ENCODE measurements at regions not wholly inside any gene's neighbourhood (a gene's known extent, or its start where the extent isn't known, plus 50 kb on each side); places are given as distances from the start of the nearest gene placed in this dataset.

DNA sequence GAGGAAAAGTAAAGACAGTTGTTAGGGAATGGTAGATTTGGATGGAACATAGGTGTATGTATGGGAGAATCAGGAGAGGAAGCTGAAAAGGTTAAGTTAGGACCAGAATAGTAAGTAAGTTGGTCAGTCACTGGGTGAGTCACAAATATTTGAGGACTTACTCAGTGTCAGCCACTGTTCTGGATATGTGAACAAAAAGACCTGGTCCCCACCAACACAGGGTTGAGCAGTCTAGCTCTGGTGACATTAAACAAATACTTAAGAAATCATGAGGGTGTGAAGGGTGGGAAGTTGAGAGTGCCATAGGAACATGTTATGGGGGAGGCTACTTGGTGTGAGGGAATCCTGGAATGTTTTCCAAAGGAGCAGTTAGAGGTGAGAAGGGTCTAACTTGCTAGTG lies 246.9 kb downstream of the PTEN start:
- Histone ChIP-seq H3K4me1 (ENCODE audit: control insufficient read depth, insufficient read depth, low read length) (peaks cover 89% of the 10 kb centered on the region), H3K27ac (ENCODE audit: control insufficient read depth, insufficient read depth) (peak overlapping the region; percentile 86), H3K27me3 (replicated peaks in 1 of 2; ENCODE audit: control insufficient read depth in 2 of 2, insufficient read depth in 2 of 2, low read length in 1 of 2) (no peaks in the 10 kb centered on the region), H3K79me2 (ENCODE audit: control insufficient read depth, insufficient read depth, low read length) (no peaks in the 10 kb centered on the region; the same call in 1 of the 2 replicates), H2AFZ (ENCODE audit: control insufficient read depth, low read depth, low read length) (peak overlapping the region; percentile 13), H3K4me3 (no peak overlapping the region; the same call in 1 of the 2 replicates), H3K4me2 (ENCODE audit: control insufficient read depth, insufficient read depth) (peak overlapping the region; percentile 66), H4K20me1 (ENCODE audit: control insufficient read depth, insufficient read depth) (no peaks in the 10 kb centered on the region), H3K9ac (ENCODE audit: control insufficient read depth, insufficient read depth, low read length) (peak overlapping the region; percentile 18; the same call in 1 of the 2 replicates), H3K9me3 (replicated peaks; ENCODE audit: control insufficient read depth, insufficient read depth, low read length) (no peaks in the 10 kb centered on the region; the same call in 2 of the 3 replicates), H3K36me3 (ENCODE audit: control insufficient read depth in 2 of 2, insufficient read depth in 2 of 2, low read length in 1 of 2) (no peaks in the 10 kb centered on the region)
- CTCF ChIA-PET, result interaction anchor here (0.7 to 1.7 kb wide), 5 partner anchors 19 to 279 kb away, joined by 3 to 10 read pairs (median 4); no protein-coding TSS in a partner anchor
- TF ChIP-seq NR2F1 (conservative IDR thresholded peaks at IDR 0.05) (no peak), RUNX3 (IDR thresholded peaks at IDR 0.05; ENCODE audit: low read length) (peak; percentile 13; the same call in 1 of the 2 replicates), POLR2A (IDR thresholded peaks at IDR 0.05; ENCODE audit: low read depth, low read length) (no peak), RB1 (IDR thresholded peaks at IDR 0.05; ENCODE audit: borderline replicate concordance) (no peak)
- ATAC-seq, result peak; percentile 44
- intact Hi-C loops (cut with micrococcal nuclease; ENCODE audit: unreplicated experiment) (loop anchor here (2.0 to 5.0 kb wide), 2 partner anchors 46 to 442 kb away; no protein-coding TSS in a partner anchor), in situ Hi-C loops (cut with MboI) (loop anchor here (5.0 kb wide), 1 partner anchor 248 kb away; the partner anchor contains the start of genes KLLN and PTEN)
- RAD21 ChIA-PET (ENCODE audit: unreplicated experiment), result interaction anchor here (0.9 to 7.4 kb wide), 11 partner anchors 11 to 277 kb away, joined by 3 to 102 read pairs (median 3); partner anchors contain the start of genes KLLN and PTEN
- POLR2A ChIA-PET, result interaction anchor here (1.3 to 1.5 kb wide), 4 partner anchors 19 to 248 kb away, joined by 3 to 5 read pairs (median 4); no protein-coding TSS in a partner anchor
- TSS peak; percentile 87 for BruUV-seq (replicated peaks)
- SMC1A ChIA-PET (ENCODE audit: uncharacterized antibody, unreplicated experiment), result interaction anchor here (1.2 to 14.9 kb wide), 5 partner anchors 15 to 277 kb away, joined by 3 to 229 read pairs (median 192); no protein-coding TSS in a partner anchor
- no peak for FAIRE-seq
- no peak for DNase-seq (ENCODE audit: low read depth, low spot score)

DNA sequence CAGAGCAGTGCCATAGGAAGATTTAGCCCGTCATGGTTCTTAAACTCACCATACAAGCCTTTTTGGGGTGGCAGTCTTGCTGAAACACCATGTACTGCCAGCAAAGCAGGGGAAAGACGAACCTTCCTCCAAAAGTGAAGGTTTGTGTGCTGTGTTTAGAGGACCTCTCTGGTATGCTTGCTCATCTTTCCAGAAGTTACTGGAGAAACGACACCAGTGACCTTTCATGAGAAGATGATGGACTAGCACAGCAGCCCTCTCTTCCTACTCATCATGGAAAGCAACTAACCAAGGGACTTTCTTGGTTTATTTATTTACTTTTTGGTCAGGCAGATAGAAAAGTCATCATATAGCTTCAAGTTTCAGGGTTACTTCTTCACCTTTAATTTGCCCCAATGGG lies 247.4 kb downstream of the PTEN start:
- ChIA-PET SMC1A (ENCODE audit: uncharacterized antibody, unreplicated experiment) (interaction anchor here (1.0 to 14.9 kb wide), 6 partner anchors 11 to 277 kb away, joined by 3 to 229 read pairs (median 98); no protein-coding TSS in a partner anchor), RAD21 (ENCODE audit: unreplicated experiment) (interaction anchor here (0.9 to 7.4 kb wide), 10 partner anchors 10 to 276 kb away, joined by 3 to 102 read pairs (median 4); partner anchors contain the start of genes KLLN and PTEN), CTCF (interaction anchor here (1.3 to 1.7 kb wide), 3 partner anchors 119 to 278 kb away, joined by 4 to 10 read pairs (median 4); no protein-coding TSS in a partner anchor), POLR2A (interaction anchor here (1.3 to 1.5 kb wide), 3 partner anchors 19 to 249 kb away, joined by 3 to 5 read pairs (median 3); no protein-coding TSS in a partner anchor)
- WGBS (ENCODE audit: insufficient coverage, insufficient replicate concordance, low lambda C conversion rate, missing lambda C conversion rate), result 40% methylated on average over 3 of the region's 3 CpGs
- Histone ChIP-seq H3K36me3 (ENCODE audit: control insufficient read depth in 2 of 2, insufficient read depth in 2 of 2, low read length in 1 of 2) (no peaks in the 10 kb centered on the region), H4K20me1 (ENCODE audit: control insufficient read depth, insufficient read depth) (no peaks in the 10 kb centered on the region), H3K27ac (ENCODE audit: control insufficient read depth, insufficient read depth) (peak overlapping the region; percentile 86), H3K4me3 (no peak overlapping the region; the same call in 1 of the 2 replicates), H3K9me3 (replicated peaks; ENCODE audit: control insufficient read depth, insufficient read depth, low read length) (no peaks in the 10 kb centered on the region; the same call in 2 of the 3 replicates), H3K4me2 (ENCODE audit: control insufficient read depth, insufficient read depth) (peak overlapping the region; percentile 66), H3K79me2 (ENCODE audit: control insufficient read depth, insufficient read depth, low read length) (no peaks in the 10 kb centered on the region; the same call in 1 of the 2 replicates), H2AFZ (ENCODE audit: control insufficient read depth, low read depth, low read length) (peak overlapping the region; percentile 13), H3K27me3 (replicated peaks in 1 of 2; ENCODE audit: control insufficient read depth in 2 of 2, insufficient read depth in 2 of 2, low read length in 1 of 2) (no peaks in the 10 kb centered on the region), H3K9ac (ENCODE audit: control insufficient read depth, insufficient read depth, low read length) (peak overlapping the region; percentile 18; the same call in 1 of the 2 replicates), H3K4me1 (ENCODE audit: control insufficient read depth, insufficient read depth, low read length) (peaks cover 86% of the 10 kb centered on the region)
- intact Hi-C loops (cut with micrococcal nuclease; ENCODE audit: unreplicated experiment) (loop anchor here (2.0 to 5.0 kb wide), 2 partner anchors 46 to 441 kb away; no protein-coding TSS in a partner anchor), in situ Hi-C loops (cut with MboI) (loop anchor here (5.0 kb wide), 1 partner anchor 249 kb away; the partner anchor contains the start of genes KLLN and PTEN)
- ATAC-seq, result peak; percentile 20
- DNase-seq (ENCODE audit: low read depth, low spot score), result no peak
- FAIRE-seq, result no peak
- no TSS peak for BruUV-seq (replicated peaks)
- TF ChIP-seq IRF4 (IDR thresholded peaks at IDR 0.05; ENCODE audit: low read depth, low read length) (no peak), ZNF274 (IDR thresholded peaks at IDR 0.05; ENCODE audit: insufficient read depth, insufficient read length) (no peak), EP300 (IDR thresholded peaks at IDR 0.05; ENCODE audit: borderline replicate concordance in 1 of 2, control insufficient read depth in 1 of 2, low read depth in 2 of 2, low read length in 2 of 2) (peak in 1 of 2 experiments; percentile 39; a peak in 1 of 4 replicates), IKZF2 (IDR thresholded peaks at IDR 0.05) (peak in 1 of 2 experiments; percentile 30; a peak in 1 of 4 replicates), IKZF1 (conservative IDR thresholded peaks at IDR 0.05) (0 out of 2 replicates have a peak, but pooled peaks have one; percentile 45)
- TF ChIP-seq, protein P1, sequence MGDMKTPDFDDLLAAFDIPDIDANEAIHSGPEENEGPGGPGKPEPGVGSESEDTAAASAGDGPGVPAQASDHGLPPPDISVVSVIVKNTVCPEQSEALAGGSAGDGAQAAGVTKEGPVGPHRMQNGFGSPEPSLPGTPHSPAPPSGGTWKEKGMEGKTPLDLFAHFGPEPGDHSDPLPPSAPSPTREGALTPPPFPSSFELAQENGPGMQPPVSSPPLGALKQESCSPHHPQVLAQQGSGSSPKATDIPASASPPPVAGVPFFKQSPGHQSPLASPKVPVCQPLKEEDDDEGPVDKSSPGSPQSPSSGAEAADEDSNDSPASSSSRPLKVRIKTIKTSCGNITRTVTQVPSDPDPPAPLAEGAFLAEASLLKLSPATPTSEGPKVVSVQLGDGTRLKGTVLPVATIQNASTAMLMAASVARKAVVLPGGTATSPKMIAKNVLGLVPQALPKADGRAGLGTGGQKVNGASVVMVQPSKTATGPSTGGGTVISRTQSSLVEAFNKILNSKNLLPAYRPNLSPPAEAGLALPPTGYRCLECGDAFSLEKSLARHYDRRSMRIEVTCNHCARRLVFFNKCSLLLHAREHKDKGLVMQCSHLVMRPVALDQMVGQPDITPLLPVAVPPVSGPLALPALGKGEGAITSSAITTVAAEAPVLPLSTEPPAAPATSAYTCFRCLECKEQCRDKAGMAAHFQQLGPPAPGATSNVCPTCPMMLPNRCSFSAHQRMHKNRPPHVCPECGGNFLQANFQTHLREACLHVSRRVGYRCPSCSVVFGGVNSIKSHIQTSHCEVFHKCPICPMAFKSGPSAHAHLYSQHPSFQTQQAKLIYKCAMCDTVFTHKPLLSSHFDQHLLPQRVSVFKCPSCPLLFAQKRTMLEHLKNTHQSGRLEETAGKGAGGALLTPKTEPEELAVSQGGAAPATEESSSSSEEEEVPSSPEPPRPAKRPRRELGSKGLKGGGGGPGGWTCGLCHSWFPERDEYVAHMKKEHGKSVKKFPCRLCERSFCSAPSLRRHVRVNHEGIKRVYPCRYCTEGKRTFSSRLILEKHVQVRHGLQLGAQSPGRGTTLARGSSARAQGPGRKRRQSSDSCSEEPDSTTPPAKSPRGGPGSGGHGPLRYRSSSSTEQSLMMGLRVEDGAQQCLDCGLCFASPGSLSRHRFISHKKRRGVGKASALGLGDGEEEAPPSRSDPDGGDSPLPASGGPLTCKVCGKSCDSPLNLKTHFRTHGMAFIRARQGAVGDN (IDR thresholded peaks at IDR 0.05), result no peak

All from GM12878 (cell line).